Breast epithelium (tissue), 4 donors: ENCODE measurements at regions not wholly inside any gene's neighbourhood (a gene's known extent, or its start where the extent isn't known, plus 50 kb on each side); places are given as distances from the start of the nearest gene placed in this dataset.

Experiments
- DNase-seq, 2 donors: peaks; one replicate each; pipeline ENCODE4 v3.0.0-alpha.2; 2019; ENCODE audit warnings: low spot score in 2 of 2
- H3K27ac ChIP-seq, 2 donors: fragments of 200-600 bp; sonication (generic) in 1 of 2; one replicate each; pipeline ENCODE4 v1.5.1; 2016 to 2019; ENCODE audit warnings: mild to moderate bottlenecking in 1 of 2
- H3K27me3 ChIP-seq, 2 donors: fragments of 200-600 bp; sonication (generic) in 1 of 2; one replicate each; pipeline versions ENCODE4 v1.5.1 to v1.6.0; 2017 to 2019; ENCODE audit warnings: control low read depth in 1 of 2, mild to moderate bottlenecking in 1 of 2
- H3K36me3 ChIP-seq: fragments of 200-600 bp; one replicate; pipeline ENCODE4 v1.5.1; 2019
- H3K4me1 ChIP-seq, 2 donors: fragments of 200-600 bp; sonication (generic); one replicate each; pipeline ENCODE4 v1.5.1; 2016 to 2019; ENCODE audit warnings: control low read depth in 1 of 2
- H3K4me3 ChIP-seq, 3 donors: fragments of 200-600 bp; sonication (generic); 1 replicate in 2 of 3; 2 replicates in 1 of 3; pipeline ENCODE4 v1.5.1; 2016 to 2019; ENCODE audit warnings: mild to moderate bottlenecking in 3 of 3, moderate library complexity in 2 of 3
- H3K9me3 ChIP-seq, 2 donors: fragments of 200-600 bp; sonication (generic) in 1 of 2; one replicate each; pipeline ENCODE4 v1.5.1; 2016 to 2019; ENCODE audit warnings: control low read depth in 1 of 2
- CTCF ChIP-seq, 3 donors: fragments of 450-650 bp; IDR thresholded peaks; one replicate each; pipeline ENCODE4 v1.5.1; 2016 to 2017; ENCODE audit warnings: antibody characterized with exemption in 3 of 3, mild to moderate bottlenecking in 3 of 3, moderate library complexity in 3 of 3
- POLR2A ChIP-seq: fragments of 450-650 bp; IDR thresholded peaks from one replicate; pipeline ENCODE4 v1.6.1; 2016; ENCODE audit warnings: antibody characterized with exemption, mild to moderate bottlenecking, moderate library complexity
- POLR2AphosphoS5 ChIP-seq, 3 donors: sonication (generic); formaldehyde crosslinking; IDR thresholded peaks; one replicate each; pipeline ENCODE4 v1.6.1; 2017; ENCODE audit warnings: antibody characterized with exemption in 3 of 3
- intact Hi-C: fragments of 100-400 bp; cut with DNase I; formaldehyde crosslinking; loops from one replicate; pipeline ENCODE4 v1.15.1; 2023; ENCODE audit warnings: low total_unique reads

GRCh38 chr11:109697140-109697843 is 275.3 kb downstream of the C11orf87 start:
- TF ChIP-seq POLR2A (no peak), CTCF (IDR thresholded peaks at IDR 0.05) (no peak), POLR2AphosphoS5 (IDR thresholded peaks at IDR 0.05) (no peak)
- Histone ChIP-seq H3K9me3 (peaks cover 25 to 36% of the 10 kb centered on the region in 2 donors), H3K4me3 (no peak overlapping the region), H3K36me3 (no peaks in the 10 kb centered on the region), H3K27me3 (no peaks in the 10 kb centered on the region), H3K27ac (no peak overlapping the region), H3K4me1 (no peaks in the 10 kb centered on the region)
- no peak for DNase-seq
- intact Hi-C loops: no loop called here

- TF ChIP-seq POLR2AphosphoS5 (IDR thresholded peaks at IDR 0.05) (no peak), POLR2A (no peak), CTCF (IDR thresholded peaks at IDR 0.05) (no peak)
- H3K9me3 ChIP-seq: peaks cover 23 to 36% of the 10 kb centered on the region in 2 donors
- intact Hi-C loops: no loop called here
- no peak overlapping the region for H3K27ac ChIP-seq
- H3K4me1 ChIP-seq: no peaks in the 10 kb centered on the region
- H3K27me3 ChIP-seq: no peaks in the 10 kb centered on the region
- no peak for DNase-seq
- no peak overlapping the region for H3K4me3 ChIP-seq
- no peaks in the 10 kb centered on the region for H3K36me3 ChIP-seq
Measured at GRCh38 chr11:109698237-109698636, 276.2 kb downstream of the C11orf87 start.

- Histone ChIP-seq H3K27me3 (no peaks in the 10 kb centered on the region), H3K4me1 (no peaks in the 10 kb centered on the region), H3K9me3 (no peaks in the 10 kb centered on the region), H3K36me3 (no peaks in the 10 kb centered on the region), H3K27ac (no peak overlapping the region), H3K4me3 (no peak overlapping the region)
- no peak for DNase-seq
- intact Hi-C loops: no loop called here
- TF ChIP-seq CTCF (IDR thresholded peaks at IDR 0.05): no peak
- no peak for TF ChIP-seq POLR2A
- no peak for TF ChIP-seq POLR2AphosphoS5 (IDR thresholded peaks at IDR 0.05)
Measured at GRCh38 chr11:109704432-109704831, 282.4 kb downstream of the C11orf87 start.

GRCh38 chr11:109706945-109707344 is 285.0 kb downstream of the C11orf87 start:
- no peaks in the 10 kb centered on the region for H3K4me1 ChIP-seq
- no peaks in the 10 kb centered on the region for H3K36me3 ChIP-seq
- H3K27ac ChIP-seq: no peak overlapping the region
- no peaks in the 10 kb centered on the region for H3K27me3 ChIP-seq
- H3K9me3 ChIP-seq: peaks cover 0 to 3% of the 10 kb centered on the region in 2 donors
- DNase-seq: no peak
- intact Hi-C loops: no loop called here
- TF ChIP-seq POLR2AphosphoS5 (IDR thresholded peaks at IDR 0.05): no peak
- TF ChIP-seq POLR2A: no peak
- TF ChIP-seq CTCF (IDR thresholded peaks at IDR 0.05): no peak
- H3K4me3 ChIP-seq: no peak overlapping the region

- intact Hi-C loops: no loop called here
- Histone ChIP-seq H3K36me3 (no peaks in the 10 kb centered on the region), H3K27me3 (no peaks in the 10 kb centered on the region), H3K4me1 (no peaks in the 10 kb centered on the region), H3K4me3 (no peak overlapping the region), H3K9me3 (peaks cover 0 to 8% of the 10 kb centered on the region in 2 donors), H3K27ac (no peak overlapping the region)
- no peak for TF ChIP-seq POLR2AphosphoS5 (IDR thresholded peaks at IDR 0.05)
- TF ChIP-seq CTCF (IDR thresholded peaks at IDR 0.05): no peak
- TF ChIP-seq POLR2A: no peak
- DNase-seq: no peak
Measured at GRCh38 chr11:109707411-109707810, 285.4 kb downstream of the C11orf87 start.
